ENCODE measurements at regions not wholly inside any gene's neighbourhood (a gene's known extent, or its start where the extent isn't known, plus 50 kb on each side); places are given as distances from the start of the nearest gene placed in this dataset.

DNA sequence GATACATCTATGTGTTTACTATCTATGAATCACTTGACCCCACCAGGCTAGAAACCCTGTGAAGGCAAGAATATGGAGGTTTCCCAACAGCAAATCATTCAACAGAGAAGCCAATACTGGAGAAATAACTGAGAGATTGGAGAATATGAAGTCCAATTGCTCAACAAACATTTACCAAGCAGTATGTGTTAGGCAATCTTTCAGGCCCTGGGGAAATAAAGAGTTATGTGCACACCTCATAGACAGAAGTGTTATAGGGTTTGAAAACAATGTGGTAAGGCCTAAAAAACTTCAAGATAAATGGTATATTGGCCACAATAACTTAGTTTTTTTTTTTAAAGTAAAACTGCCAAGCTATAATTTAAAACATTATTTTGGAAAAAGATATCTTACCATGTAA is 1245.8 kb downstream of the CDH11 start:
- TF ChIP-seq, protein P1, sequence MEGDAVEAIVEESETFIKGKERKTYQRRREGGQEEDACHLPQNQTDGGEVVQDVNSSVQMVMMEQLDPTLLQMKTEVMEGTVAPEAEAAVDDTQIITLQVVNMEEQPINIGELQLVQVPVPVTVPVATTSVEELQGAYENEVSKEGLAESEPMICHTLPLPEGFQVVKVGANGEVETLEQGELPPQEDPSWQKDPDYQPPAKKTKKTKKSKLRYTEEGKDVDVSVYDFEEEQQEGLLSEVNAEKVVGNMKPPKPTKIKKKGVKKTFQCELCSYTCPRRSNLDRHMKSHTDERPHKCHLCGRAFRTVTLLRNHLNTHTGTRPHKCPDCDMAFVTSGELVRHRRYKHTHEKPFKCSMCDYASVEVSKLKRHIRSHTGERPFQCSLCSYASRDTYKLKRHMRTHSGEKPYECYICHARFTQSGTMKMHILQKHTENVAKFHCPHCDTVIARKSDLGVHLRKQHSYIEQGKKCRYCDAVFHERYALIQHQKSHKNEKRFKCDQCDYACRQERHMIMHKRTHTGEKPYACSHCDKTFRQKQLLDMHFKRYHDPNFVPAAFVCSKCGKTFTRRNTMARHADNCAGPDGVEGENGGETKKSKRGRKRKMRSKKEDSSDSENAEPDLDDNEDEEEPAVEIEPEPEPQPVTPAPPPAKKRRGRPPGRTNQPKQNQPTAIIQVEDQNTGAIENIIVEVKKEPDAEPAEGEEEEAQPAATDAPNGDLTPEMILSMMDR (conservative IDR thresholded peaks at IDR 0.05): no peak
- TF ChIP-seq ZFX (IDR thresholded peaks at IDR 0.05): no peak

Measured in C4-2B (cell line).